ENCODE measurements at regions not wholly inside any gene's neighbourhood (a gene's known extent, or its start where the extent isn't known, plus 50 kb on each side); places are given as distances from the start of the nearest gene placed in this dataset.

- TF ChIP-seq CTCF (IDR thresholded peaks at IDR 0.05; ENCODE audit: insufficient read depth, low read length, poor library complexity, severe bottlenecking) (no peak), EZH2phosphoT487 (conservative IDR thresholded peaks at IDR 0.05; ENCODE audit: low read length) (no peak)
These were observed 249.2 kb upstream of the CLINT1 start for GRCh38 chr5:158108177-158108576.

All from SU-DHL-6 (cell line).